ENCODE measurements at regions not wholly inside any gene's neighbourhood (a gene's known extent, or its start where the extent isn't known, plus 50 kb on each side); places are given as distances from the start of the nearest gene placed in this dataset.

- DNase-seq (ENCODE audit: low spot score) = no peak
- H3K4me3 Mint-ChIP-seq = no peak overlapping the region
- ATAC-seq = no peak
- no peak for TF ChIP-seq NFE2L1 (CRISPR knock-in tag; IDR thresholded peaks at IDR 0.05)
- TF ChIP-seq ESRRA (CRISPR knock-in tag; IDR thresholded peaks at IDR 0.05; ENCODE audit: borderline replicate concordance) = no peak
- TF ChIP-seq ELF4 (CRISPR knock-in tag; IDR thresholded peaks at IDR 0.05; ENCODE audit: low read depth) = no peak
- TF ChIP-seq NFATC4 (CRISPR knock-in tag; IDR thresholded peaks at IDR 0.05) = no peak
- no peak for TF ChIP-seq MYBL2 (CRISPR knock-in tag; IDR thresholded peaks at IDR 0.05)
- TF ChIP-seq, protein P1, sequence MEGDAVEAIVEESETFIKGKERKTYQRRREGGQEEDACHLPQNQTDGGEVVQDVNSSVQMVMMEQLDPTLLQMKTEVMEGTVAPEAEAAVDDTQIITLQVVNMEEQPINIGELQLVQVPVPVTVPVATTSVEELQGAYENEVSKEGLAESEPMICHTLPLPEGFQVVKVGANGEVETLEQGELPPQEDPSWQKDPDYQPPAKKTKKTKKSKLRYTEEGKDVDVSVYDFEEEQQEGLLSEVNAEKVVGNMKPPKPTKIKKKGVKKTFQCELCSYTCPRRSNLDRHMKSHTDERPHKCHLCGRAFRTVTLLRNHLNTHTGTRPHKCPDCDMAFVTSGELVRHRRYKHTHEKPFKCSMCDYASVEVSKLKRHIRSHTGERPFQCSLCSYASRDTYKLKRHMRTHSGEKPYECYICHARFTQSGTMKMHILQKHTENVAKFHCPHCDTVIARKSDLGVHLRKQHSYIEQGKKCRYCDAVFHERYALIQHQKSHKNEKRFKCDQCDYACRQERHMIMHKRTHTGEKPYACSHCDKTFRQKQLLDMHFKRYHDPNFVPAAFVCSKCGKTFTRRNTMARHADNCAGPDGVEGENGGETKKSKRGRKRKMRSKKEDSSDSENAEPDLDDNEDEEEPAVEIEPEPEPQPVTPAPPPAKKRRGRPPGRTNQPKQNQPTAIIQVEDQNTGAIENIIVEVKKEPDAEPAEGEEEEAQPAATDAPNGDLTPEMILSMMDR (IDR thresholded peaks at IDR 0.05) = no peak
- TF ChIP-seq ZNF423 (CRISPR knock-in tag; IDR thresholded peaks at IDR 0.05) = no peak
- TF ChIP-seq TEAD1 (CRISPR knock-in tag; IDR thresholded peaks at IDR 0.05) = no peak
- no peak for TF ChIP-seq RELA (CRISPR knock-in tag; IDR thresholded peaks at IDR 0.05; ENCODE audit: borderline replicate concordance)
- TF ChIP-seq GTF2I (CRISPR knock-in tag; conservative IDR thresholded peaks at IDR 0.05) = no peak
- TF ChIP-seq ZNF263 (CRISPR knock-in tag; IDR thresholded peaks at IDR 0.05; ENCODE audit: low read depth) = no peak
- no peak for TF ChIP-seq ZNF317 (CRISPR knock-in tag; IDR thresholded peaks at IDR 0.05; ENCODE audit: borderline replicate concordance, low read depth)
- TF ChIP-seq, protein P2, sequence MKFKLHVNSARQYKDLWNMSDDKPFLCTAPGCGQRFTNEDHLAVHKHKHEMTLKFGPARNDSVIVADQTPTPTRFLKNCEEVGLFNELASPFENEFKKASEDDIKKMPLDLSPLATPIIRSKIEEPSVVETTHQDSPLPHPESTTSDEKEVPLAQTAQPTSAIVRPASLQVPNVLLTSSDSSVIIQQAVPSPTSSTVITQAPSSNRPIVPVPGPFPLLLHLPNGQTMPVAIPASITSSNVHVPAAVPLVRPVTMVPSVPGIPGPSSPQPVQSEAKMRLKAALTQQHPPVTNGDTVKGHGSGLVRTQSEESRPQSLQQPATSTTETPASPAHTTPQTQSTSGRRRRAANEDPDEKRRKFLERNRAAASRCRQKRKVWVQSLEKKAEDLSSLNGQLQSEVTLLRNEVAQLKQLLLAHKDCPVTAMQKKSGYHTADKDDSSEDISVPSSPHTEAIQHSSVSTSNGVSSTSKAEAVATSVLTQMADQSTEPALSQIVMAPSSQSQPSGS (CRISPR knock-in tag; IDR thresholded peaks at IDR 0.05; ENCODE audit: borderline replicate concordance, low read depth) = no peak
- H3K4me1 Mint-ChIP-seq = peaks cover 28% of the 10 kb centered on the region
- ChIA-PET POLR2A (no interaction called here), CTCF (interaction anchor here (1.0 kb wide), 1 partner anchor 28 kb away, joined by 3 read pairs; no protein-coding TSS in a partner anchor)
- no peak overlapping the region for H3K27ac Mint-ChIP-seq
- H3K27me3 Mint-ChIP-seq (ENCODE audit: low read depth) = peaks cover 5% of the 10 kb centered on the region
- no peaks in the 10 kb centered on the region for H3K36me3 Mint-ChIP-seq
- H3K9me3 Mint-ChIP-seq = peaks cover 28% of the 10 kb centered on the region
These were observed 421.5 kb upstream of the SEL1L start for GRCh38 chr14:81955123-81955522.

GRCh38 chr14:81960781-81961180 lies 427.1 kb upstream of the SEL1L start:
- ATAC-seq (no peak), DNase-seq (ENCODE audit: low spot score) (no peak)
- Mint-ChIP-seq H3K4me3 (no peak overlapping the region), H3K4me1 (peaks cover 30% of the 10 kb centered on the region), H3K27me3 (ENCODE audit: low read depth) (no peaks in the 10 kb centered on the region), H3K36me3 (no peaks in the 10 kb centered on the region), H3K27ac (no peak overlapping the region), H3K9me3 (peaks cover 16% of the 10 kb centered on the region)
- ChIA-PET POLR2A (no interaction called here), CTCF (interaction anchor here (1.3 kb wide), 1 partner anchor 34 kb away, joined by 3 read pairs; no protein-coding TSS in a partner anchor)
- TF ChIP-seq PRRX2 (CRISPR knock-in tag; IDR thresholded peaks at IDR 0.05) = no peak
- TF ChIP-seq ETV6 (CRISPR knock-in tag; IDR thresholded peaks at IDR 0.05) = no peak
- TF ChIP-seq ELF4 (CRISPR knock-in tag; IDR thresholded peaks at IDR 0.05; ENCODE audit: low read depth) = no peak
- TF ChIP-seq CBFB (CRISPR knock-in tag; IDR thresholded peaks at IDR 0.05; ENCODE audit: low read depth) = no peak
- TF ChIP-seq NFE2L1 (CRISPR knock-in tag; IDR thresholded peaks at IDR 0.05) = no peak
- TF ChIP-seq, protein P3, sequence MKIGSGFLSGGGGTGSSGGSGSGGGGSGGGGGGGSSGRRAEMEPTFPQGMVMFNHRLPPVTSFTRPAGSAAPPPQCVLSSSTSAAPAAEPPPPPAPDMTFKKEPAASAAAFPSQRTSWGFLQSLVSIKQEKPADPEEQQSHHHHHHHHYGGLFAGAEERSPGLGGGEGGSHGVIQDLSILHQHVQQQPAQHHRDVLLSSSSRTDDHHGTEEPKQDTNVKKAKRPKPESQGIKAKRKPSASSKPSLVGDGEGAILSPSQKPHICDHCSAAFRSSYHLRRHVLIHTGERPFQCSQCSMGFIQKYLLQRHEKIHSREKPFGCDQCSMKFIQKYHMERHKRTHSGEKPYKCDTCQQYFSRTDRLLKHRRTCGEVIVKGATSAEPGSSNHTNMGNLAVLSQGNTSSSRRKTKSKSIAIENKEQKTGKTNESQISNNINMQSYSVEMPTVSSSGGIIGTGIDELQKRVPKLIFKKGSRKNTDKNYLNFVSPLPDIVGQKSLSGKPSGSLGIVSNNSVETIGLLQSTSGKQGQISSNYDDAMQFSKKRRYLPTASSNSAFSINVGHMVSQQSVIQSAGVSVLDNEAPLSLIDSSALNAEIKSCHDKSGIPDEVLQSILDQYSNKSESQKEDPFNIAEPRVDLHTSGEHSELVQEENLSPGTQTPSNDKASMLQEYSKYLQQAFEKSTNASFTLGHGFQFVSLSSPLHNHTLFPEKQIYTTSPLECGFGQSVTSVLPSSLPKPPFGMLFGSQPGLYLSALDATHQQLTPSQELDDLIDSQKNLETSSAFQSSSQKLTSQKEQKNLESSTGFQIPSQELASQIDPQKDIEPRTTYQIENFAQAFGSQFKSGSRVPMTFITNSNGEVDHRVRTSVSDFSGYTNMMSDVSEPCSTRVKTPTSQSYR (CRISPR knock-in tag; IDR thresholded peaks at IDR 0.05) = no peak
- TF ChIP-seq MXD4 (CRISPR knock-in tag; IDR thresholded peaks at IDR 0.05; ENCODE audit: borderline replicate concordance) = no peak
- TF ChIP-seq TEAD4 (CRISPR knock-in tag; IDR thresholded peaks at IDR 0.05) = no peak
- no peak for TF ChIP-seq NFYB (CRISPR knock-in tag; conservative IDR thresholded peaks at IDR 0.05; ENCODE audit: low read depth)
- TF ChIP-seq ZBTB21 (CRISPR knock-in tag; IDR thresholded peaks at IDR 0.05; ENCODE audit: borderline replicate concordance) = no peak
- TF ChIP-seq ZNF423 (CRISPR knock-in tag; IDR thresholded peaks at IDR 0.05) = no peak
- no peak for TF ChIP-seq USF2 (CRISPR knock-in tag; IDR thresholded peaks at IDR 0.05)
- TF ChIP-seq CREM (CRISPR knock-in tag; IDR thresholded peaks at IDR 0.05) = no peak
- no peak for TF ChIP-seq ZNF532 (CRISPR knock-in tag; IDR thresholded peaks at IDR 0.05; ENCODE audit: borderline replicate concordance)

Measured in WTC11 (cell line).